ENCODE measurements at regions not wholly inside any gene's neighbourhood (a gene's known extent, or its start where the extent isn't known, plus 50 kb on each side); places are given as distances from the start of the nearest gene placed in this dataset.
A peak's percentile ranks its signal among the peaks of the same experiment; 100 is the strongest.

DNA sequence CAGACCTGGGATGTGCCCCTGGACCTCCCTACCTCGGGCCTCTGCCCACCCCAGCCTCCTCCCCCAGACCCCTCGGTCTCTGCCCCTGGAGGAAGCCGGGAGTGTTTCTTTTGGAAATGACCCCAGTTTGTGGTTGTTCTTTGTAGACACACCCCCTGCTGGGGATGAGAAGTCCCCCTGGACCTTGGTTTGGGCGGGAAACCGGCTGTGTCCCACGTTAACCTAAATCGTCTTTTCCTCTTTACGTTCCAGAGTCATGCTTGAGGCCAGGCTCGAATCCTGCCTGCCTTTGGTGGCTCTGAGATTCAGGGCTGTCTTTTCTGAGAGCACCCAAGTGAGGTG, 116.6 kb downstream of the METRNL start:
- Histone ChIP-seq H3K27ac (peak overlapping the region; percentile 46), H3K9me3 (no peaks in the 10 kb centered on the region), H3K27me3 (ENCODE audit: insufficient read depth in 3 of 3, low read length in 2 of 3) (peaks cover 0 to 4% (median 2%) of the 10 kb centered on the region in 3 donors), H3K4me3 (no peak overlapping the region), H3K36me3 (ENCODE audit: insufficient read depth in 1 of 2, low read depth in 1 of 2) (no peaks in the 10 kb centered on the region), H3K4me1 (peaks cover 30% of the 10 kb centered on the region)
- TF ChIP-seq, protein P1, sequence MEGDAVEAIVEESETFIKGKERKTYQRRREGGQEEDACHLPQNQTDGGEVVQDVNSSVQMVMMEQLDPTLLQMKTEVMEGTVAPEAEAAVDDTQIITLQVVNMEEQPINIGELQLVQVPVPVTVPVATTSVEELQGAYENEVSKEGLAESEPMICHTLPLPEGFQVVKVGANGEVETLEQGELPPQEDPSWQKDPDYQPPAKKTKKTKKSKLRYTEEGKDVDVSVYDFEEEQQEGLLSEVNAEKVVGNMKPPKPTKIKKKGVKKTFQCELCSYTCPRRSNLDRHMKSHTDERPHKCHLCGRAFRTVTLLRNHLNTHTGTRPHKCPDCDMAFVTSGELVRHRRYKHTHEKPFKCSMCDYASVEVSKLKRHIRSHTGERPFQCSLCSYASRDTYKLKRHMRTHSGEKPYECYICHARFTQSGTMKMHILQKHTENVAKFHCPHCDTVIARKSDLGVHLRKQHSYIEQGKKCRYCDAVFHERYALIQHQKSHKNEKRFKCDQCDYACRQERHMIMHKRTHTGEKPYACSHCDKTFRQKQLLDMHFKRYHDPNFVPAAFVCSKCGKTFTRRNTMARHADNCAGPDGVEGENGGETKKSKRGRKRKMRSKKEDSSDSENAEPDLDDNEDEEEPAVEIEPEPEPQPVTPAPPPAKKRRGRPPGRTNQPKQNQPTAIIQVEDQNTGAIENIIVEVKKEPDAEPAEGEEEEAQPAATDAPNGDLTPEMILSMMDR (IDR thresholded peaks at IDR 0.05), result no peak
- 27 to 43% (median 29%) methylated on average over 9 of the region's 9 CpGs for WGBS, 3 donors
- intact Hi-C loops (cut with DNase I), result no loop called here
- ATAC-seq (no peak), DNase-seq (peak; percentile 56 to 57)

DNA sequence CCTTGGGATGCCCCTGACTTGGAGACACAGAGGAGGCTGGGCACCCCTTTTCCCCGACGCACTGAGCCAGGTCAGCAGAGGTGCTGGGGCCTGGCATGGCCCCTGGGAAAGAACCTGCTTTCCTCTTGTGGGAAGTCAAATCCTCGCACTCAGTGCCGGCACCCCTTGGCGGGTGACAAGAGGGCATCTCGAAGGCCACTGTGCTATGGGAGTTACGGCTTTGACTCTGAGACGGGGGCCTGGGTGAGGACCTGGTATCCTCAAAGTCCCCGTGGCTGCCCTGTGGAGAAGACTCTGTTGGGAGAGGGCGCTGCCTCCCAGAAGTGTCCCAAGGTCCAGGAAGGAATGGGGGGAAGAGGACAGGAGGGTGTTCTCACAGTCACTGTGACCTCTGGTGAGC, 117.0 kb downstream of the METRNL start:
- Histone ChIP-seq H3K4me1 (peaks cover 30% of the 10 kb centered on the region), H3K4me3 (no peak overlapping the region)
- DNase-seq, result peak; percentile 15 to 43

DNA sequence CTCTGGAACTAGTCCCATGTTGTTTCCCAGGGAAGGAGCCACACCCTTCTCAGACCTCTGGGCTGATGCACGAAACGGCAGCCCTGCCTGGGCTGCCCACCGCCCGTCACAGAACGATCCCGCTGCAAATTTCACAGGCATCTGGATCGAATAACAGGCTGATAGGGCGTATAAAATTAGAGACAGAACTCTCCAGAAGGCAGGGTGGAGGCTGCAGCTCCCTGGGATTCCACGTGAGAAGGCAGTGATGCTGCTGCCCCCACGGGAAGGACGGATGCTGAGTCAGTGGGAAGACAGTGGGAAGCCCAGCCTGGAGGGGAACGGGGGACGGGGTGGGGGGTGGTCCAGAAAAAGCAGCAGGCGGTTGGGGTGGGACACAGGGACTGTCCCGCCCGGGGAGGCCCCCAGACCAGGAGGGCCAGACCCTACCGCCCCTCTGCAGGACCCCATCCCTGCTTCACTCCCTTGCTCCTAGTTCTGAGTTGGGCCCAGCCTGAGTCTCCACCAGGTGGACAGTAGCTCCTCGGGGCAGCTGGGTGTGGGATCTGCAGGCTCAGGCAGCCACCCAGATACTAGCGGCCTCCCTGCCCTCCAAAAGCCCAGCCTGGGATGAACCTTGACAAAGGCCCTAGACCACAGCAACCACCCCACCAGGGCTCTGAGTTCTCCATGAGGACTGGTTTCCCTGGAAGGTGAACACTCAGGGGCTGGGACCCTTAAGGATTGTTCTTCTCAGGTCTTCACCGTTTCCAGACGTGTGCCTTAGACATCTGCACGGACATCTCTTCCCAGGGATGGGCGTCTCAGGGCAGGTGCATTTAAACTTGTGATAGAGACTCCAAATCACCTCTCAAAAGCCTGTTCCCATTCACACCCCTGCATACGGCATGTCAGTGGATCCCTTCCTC, 117.8 kb downstream of the METRNL start:
- intact Hi-C loops (cut with DNase I), result no loop called here
- no peaks in the 10 kb centered on the region for H3K36me3 ChIP-seq (ENCODE audit: insufficient read depth in 1 of 2, low read depth in 1 of 2)
- no peak overlapping the region for H3K4me3 ChIP-seq
- no peak overlapping the region for H3K27ac ChIP-seq
- peaks cover 30% of the 10 kb centered on the region for H3K4me1 ChIP-seq
- TF ChIP-seq, protein P1 (IDR thresholded peaks at IDR 0.05), result no peak
- DNase-seq (peak; percentile 36 to 52), ATAC-seq (no peak)
- no peaks in the 10 kb centered on the region for H3K9me3 ChIP-seq
- 66 to 73% (median 72%) methylated on average over 23 to 24 of the region's 24 CpGs for WGBS, 3 donors
- no peaks in the 10 kb centered on the region for H3K27me3 ChIP-seq (ENCODE audit: insufficient read depth in 3 of 3, low read length in 2 of 3)

More for the DNA sequence above, 117.0 kb downstream of the METRNL start:
- Histone ChIP-seq H3K27ac (no peak overlapping the region), H3K9me3 (no peaks in the 10 kb centered on the region), H3K27me3 (ENCODE audit: insufficient read depth in 3 of 3, low read length in 2 of 3) (peaks cover 0 to 4% (median 2%) of the 10 kb centered on the region in 3 donors), H3K36me3 (ENCODE audit: insufficient read depth in 1 of 2, low read depth in 1 of 2) (no peaks in the 10 kb centered on the region)
- no peak for ATAC-seq
- intact Hi-C loops (cut with DNase I), result no loop called here
- TF ChIP-seq, protein P1 (IDR thresholded peaks at IDR 0.05), result no peak
- WGBS, 3 donors, result 82 to 93% (median 89%) methylated on average over 10 of the region's 10 CpGs

DNA sequence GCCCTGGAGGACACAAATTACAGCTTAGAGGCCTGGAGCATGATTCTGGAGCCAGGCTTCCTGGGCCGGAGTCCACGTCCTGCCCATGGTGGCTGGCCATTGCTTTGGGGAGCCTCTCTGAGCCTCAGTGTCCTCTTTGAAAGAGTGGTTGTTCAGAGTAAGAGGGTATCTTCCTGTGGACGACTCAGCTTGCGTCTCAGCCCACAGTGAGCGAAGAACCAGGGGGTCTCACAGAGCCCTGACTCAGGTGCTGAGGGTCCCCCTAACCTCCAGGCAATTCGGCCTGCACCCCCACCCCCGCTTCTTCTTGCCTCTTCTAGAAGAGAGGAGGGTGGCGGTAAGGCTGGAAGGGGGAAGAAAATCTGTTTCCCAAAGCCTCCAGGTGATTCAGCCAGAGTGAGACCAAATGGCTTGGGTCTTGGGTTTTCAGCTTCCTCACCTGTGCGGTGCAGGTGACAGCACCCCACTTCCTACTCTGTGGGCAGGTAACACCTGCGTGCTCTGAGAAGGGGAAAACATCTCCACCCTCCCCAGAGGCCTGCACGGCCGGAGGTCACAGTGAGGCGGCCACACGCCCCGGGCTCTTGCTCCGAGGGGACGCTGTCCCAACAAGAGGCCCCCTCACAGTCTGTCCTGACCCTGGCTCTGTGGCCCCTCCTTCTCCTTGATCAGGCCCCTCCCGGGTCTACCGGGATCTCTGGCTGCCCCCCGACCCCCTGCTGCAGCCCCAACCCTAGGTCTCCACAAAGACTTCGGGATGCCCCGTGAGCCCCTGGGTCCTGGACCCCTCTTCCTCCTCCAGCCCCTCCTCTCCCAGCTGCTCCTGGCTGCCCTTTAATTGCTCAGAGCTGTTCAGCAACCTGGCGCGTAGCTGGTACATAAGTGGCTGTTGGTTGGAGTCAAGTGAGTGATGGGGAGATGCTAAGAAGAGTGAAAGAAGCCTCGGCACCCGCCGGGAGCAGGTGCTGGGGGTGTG, 119.2 kb downstream of the METRNL start:
- peaks cover 35% of the 10 kb centered on the region for H3K4me1 ChIP-seq
- no peak overlapping the region for H3K4me3 ChIP-seq
- peak overlapping the region; percentile 44 for H3K27ac ChIP-seq
- TF ChIP-seq, protein P1 (IDR thresholded peaks at IDR 0.05), result no peak
- WGBS, 3 donors, result 86 to 88% (median 87%) methylated on average over 27 of the region's 27 CpGs
- H3K27me3 ChIP-seq (ENCODE audit: insufficient read depth in 3 of 3, low read length in 2 of 3), result no peaks in the 10 kb centered on the region
- DNase-seq, result peak; percentile 9 to 32
- ATAC-seq, result no peak
- intact Hi-C loops (cut with DNase I), result no loop called here
- no peaks in the 10 kb centered on the region for H3K9me3 ChIP-seq
- H3K36me3 ChIP-seq (ENCODE audit: insufficient read depth in 1 of 2, low read depth in 1 of 2), result no peaks in the 10 kb centered on the region

Measured in psoas muscle (tissue), 7 donors.